H9 (cell line): ENCODE measurements at regions not wholly inside any gene's neighbourhood (a gene's known extent, or its start where the extent isn't known, plus 50 kb on each side); places are given as distances from the start of the nearest gene placed in this dataset.

ENCODE experiments used
- DNase-seq: peaks from one replicate; pipeline ENCODE4 v3.0.0-alpha.2; 2017
- H2AFZ ChIP-seq: one replicate; pipeline ENCODE4 v1.6.1; 2013; ENCODE audit warnings: mild to moderate bottlenecking, low read length, control low read depth, moderate library complexity
- H2AK5ac ChIP-seq: 2 replicates; pipeline ENCODE4 v1.6.1; 2013; ENCODE audit warnings: low read length, control low read depth, mixed read lengths; ENCODE audit not compliant: insufficient read length
- H2BK120ac ChIP-seq: one replicate; pipeline ENCODE4 v1.6.1; 2013; ENCODE audit warnings: low read depth, mild to moderate bottlenecking, low read length, control low read depth, inconsistent platforms; ENCODE audit not compliant: poor library complexity, severe bottlenecking
- H2BK12ac ChIP-seq: 2 replicates; pipeline ENCODE4 v1.6.1; 2013; ENCODE audit warnings: low read length, control low read depth, mixed read lengths, low read depth; ENCODE audit not compliant: insufficient read length
- H2BK15ac ChIP-seq: 2 replicates; pipeline ENCODE4 v1.6.1; 2013; ENCODE audit warnings: low read depth, low read length, control low read depth
- H2BK20ac ChIP-seq: one replicate; pipeline ENCODE4 v1.6.1; 2013; ENCODE audit warnings: low read depth, mild to moderate bottlenecking, low read length, control low read depth, inconsistent platforms; ENCODE audit not compliant: poor library complexity, severe bottlenecking
- H2BK5ac ChIP-seq: 2 replicates; pipeline ENCODE4 v1.6.1; 2013; ENCODE audit warnings: low read length, control low read depth, mixed read lengths; ENCODE audit not compliant: insufficient read length
- H3K14ac ChIP-seq: 2 replicates; pipeline ENCODE4 v1.6.1; 2013; ENCODE audit warnings: low read length, control low read depth; ENCODE audit not compliant: insufficient read depth
- H3K18ac ChIP-seq: 2 replicates; pipeline ENCODE4 v1.6.1; 2013; ENCODE audit warnings: low read depth, mild to moderate bottlenecking, mixed read lengths, low read length, control low read depth; ENCODE audit not compliant: insufficient read length
- H3K23ac ChIP-seq: 2 replicates; pipeline ENCODE4 v1.6.1; 2013; ENCODE audit warnings: low read length, control low read depth, mixed read lengths, low read depth; ENCODE audit not compliant: insufficient read length
- H3K23me2 ChIP-seq: 2 replicates; pipeline ENCODE4 v1.6.1; 2013; ENCODE audit warnings: low read depth, mild to moderate bottlenecking, mixed read lengths, low read length, control low read depth; ENCODE audit not compliant: insufficient read length, poor library complexity, severe bottlenecking
- H3K27ac ChIP-seq: 2 replicates; pipeline ENCODE4 v1.5.1; 2013; ENCODE audit warnings: low read length, control low read depth, mixed read lengths, low read depth; ENCODE audit not compliant: insufficient read length
- H3K27me3 ChIP-seq: 2 replicates; pipeline ENCODE4 v1.6.1; 2013; ENCODE audit warnings: low read length, control low read depth, inconsistent platforms; ENCODE audit not compliant: insufficient read depth
- H3K4ac ChIP-seq: 2 replicates; pipeline ENCODE4 v1.6.1; 2013; ENCODE audit warnings: low read depth, mild to moderate bottlenecking, control low read depth, inconsistent platforms, low read length, moderate library complexity
- H3K4me1 ChIP-seq: 2 replicates; pipeline ENCODE4 v1.6.1; 2013; ENCODE audit warnings: low read length, control low read depth, inconsistent platforms; ENCODE audit not compliant: insufficient read depth
- H3K4me2 ChIP-seq: 2 replicates; pipeline ENCODE4 v1.6.1; 2013; ENCODE audit warnings: low read length, control low read depth, mixed read lengths; ENCODE audit not compliant: insufficient read length, insufficient read depth
- H3K56ac ChIP-seq: 2 replicates; pipeline ENCODE4 v1.6.1; 2013; ENCODE audit warnings: low read depth, mild to moderate bottlenecking, mixed read lengths, low read length, control low read depth; ENCODE audit not compliant: insufficient read length
- H3K79me1 ChIP-seq: 2 replicates; pipeline ENCODE4 v1.6.1; 2013; ENCODE audit warnings: low read depth, mild to moderate bottlenecking, moderate library complexity, low read length, control low read depth, inconsistent platforms; ENCODE audit not compliant: insufficient read depth, poor library complexity, severe bottlenecking
- H3K79me2 ChIP-seq: 2 replicates; pipeline ENCODE4 v1.6.1; 2013; ENCODE audit warnings: low read length, control low read depth, inconsistent platforms; ENCODE audit not compliant: insufficient read depth
- H3K9ac ChIP-seq: 2 replicates; pipeline ENCODE4 v1.6.1; 2013; ENCODE audit warnings: low read length, control low read depth, mixed read lengths; ENCODE audit not compliant: insufficient read length; ENCODE audit errors: extremely low read depth
- H3K9me3 ChIP-seq: one replicate; pipeline ENCODE4 v1.6.1; 2013; ENCODE audit warnings: low read depth, low read length, inconsistent platforms; ENCODE audit not compliant: control insufficient read depth
- H3T11ph ChIP-seq: one replicate; pipeline ENCODE4 v1.6.1; 2013; ENCODE audit warnings: mild to moderate bottlenecking, low read length, control low read depth, inconsistent platforms
- H4K20me1 ChIP-seq: one replicate; pipeline ENCODE4 v1.6.1; 2013; ENCODE audit not compliant: control insufficient read depth, insufficient read length, insufficient read depth
- H4K5ac ChIP-seq: 2 replicates; pipeline ENCODE4 v1.6.1; 2013; ENCODE audit warnings: low read depth, mild to moderate bottlenecking, mixed read lengths, low read length, control low read depth; ENCODE audit not compliant: insufficient read length
- H4K8ac ChIP-seq: replicated peaks from 2 replicates; pipeline ENCODE4 v1.6.1; 2013; ENCODE audit warnings: low read length, control low read depth, mixed read lengths, low read depth; ENCODE audit not compliant: insufficient read length
- H4K91ac ChIP-seq: 2 replicates; pipeline ENCODE4 v1.6.1; 2013; ENCODE audit warnings: low read depth, mild to moderate bottlenecking, moderate library complexity, mixed read lengths, low read length, control low read depth; ENCODE audit not compliant: insufficient read length
- H3K27ac Mint-ChIP-seq, 3 experiments: 2 replicates in 2 of 3; 3 replicates in 1 of 3; pipeline ENCODE4 v1.8.0; 2020 to 2021; ENCODE audit warnings: mixed read lengths in 3 of 3, mild to moderate bottlenecking in 1 of 3, moderate library complexity in 1 of 3
- H3K27me3 Mint-ChIP-seq: 2 replicates; pipeline ENCODE4 v1.8.0; 2021; ENCODE audit warnings: low read depth, mild to moderate bottlenecking, moderate library complexity, mixed read lengths
- H3K36me3 Mint-ChIP-seq, 3 experiments: 2 replicates in 2 of 3; 3 replicates in 1 of 3; pipeline ENCODE4 v1.8.0; 2020 to 2021; ENCODE audit warnings: low read depth in 3 of 3, mixed read lengths in 3 of 3; ENCODE audit not compliant: insufficient read depth in 1 of 3
- H3K4me1 Mint-ChIP-seq, 2 experiments: 2 replicates each; pipeline ENCODE4 v1.8.0; 2020; ENCODE audit warnings: mixed read lengths in 2 of 2
- H3K4me3 Mint-ChIP-seq, 2 experiments: 2 replicates in 1 of 2; 3 replicates in 1 of 2; pipeline ENCODE4 v1.8.0; 2020 to 2021; ENCODE audit warnings: mild to moderate bottlenecking in 2 of 2, mixed read lengths in 2 of 2, moderate library complexity in 1 of 2
- H3K9me3 Mint-ChIP-seq, 2 experiments: 2 replicates in 1 of 2; 3 replicates in 1 of 2; pipeline ENCODE4 v1.8.0; 2020; ENCODE audit warnings: mild to moderate bottlenecking in 2 of 2, mixed read lengths in 2 of 2, moderate library complexity in 1 of 2
- CTCF ChIP-seq: fragments of 200-600 bp; sonication (generic); conservative IDR thresholded peaks from 3 replicates; pipeline ENCODE4 v1.8.0; 2021; ENCODE audit warnings: antibody characterized with exemption, mild to moderate bottlenecking

GRCh38 chr1:209484429-209484828, 99.1 kb upstream of the CAMK1G start:
- DNase-seq, result no peak
- no peaks in the 10 kb centered on the region for H3K9me3 Mint-ChIP-seq
- H3K4me1 Mint-ChIP-seq, result peaks cover 0 to 6% of the 10 kb centered on the region in 2 experiments; a peak in 2 of 4 replicates
- Histone ChIP-seq H3K27me3 (no peaks in the 10 kb centered on the region), H3K79me2 (no peaks in the 10 kb centered on the region), H2BK20ac (no peak overlapping the region), H2BK12ac (no peak overlapping the region), H4K91ac (no peak overlapping the region), H2BK15ac (no peak overlapping the region), H2BK120ac (no peak overlapping the region), H3K56ac (no peak overlapping the region), H3K23me2 (no peaks in the 10 kb centered on the region), H3K79me1 (no peaks in the 10 kb centered on the region), H2AFZ (no peak overlapping the region), H3K18ac (no peak overlapping the region), H3K14ac (no peak overlapping the region), H3K4me2 (no peak overlapping the region), H3K4ac (no peak overlapping the region), H3K9me3 (no peaks in the 10 kb centered on the region), H3K9ac (no peak overlapping the region), H4K8ac (no peak overlapping the region), H3K4me1 (no peaks in the 10 kb centered on the region), H4K20me1 (no peaks in the 10 kb centered on the region), H3K23ac (no peak overlapping the region), H4K5ac (no peak overlapping the region), H2BK5ac (no peak overlapping the region), H3T11ph (no peak overlapping the region), H3K27ac (no peak overlapping the region), H2AK5ac (no peak overlapping the region)
- H3K27ac Mint-ChIP-seq, result no peak overlapping the region
- peaks cover 7% of the 10 kb centered on the region; the same call in 1 of the 2 replicates for H3K27me3 Mint-ChIP-seq
- no peak for TF ChIP-seq CTCF
- no peak overlapping the region for H3K4me3 Mint-ChIP-seq
- H3K36me3 Mint-ChIP-seq, result no peaks in the 10 kb centered on the region
